ENCODE measurements at regions not wholly inside any gene's neighbourhood (a gene's known extent, or its start where the extent isn't known, plus 50 kb on each side); places are given as distances from the start of the nearest gene placed in this dataset.

DNA sequence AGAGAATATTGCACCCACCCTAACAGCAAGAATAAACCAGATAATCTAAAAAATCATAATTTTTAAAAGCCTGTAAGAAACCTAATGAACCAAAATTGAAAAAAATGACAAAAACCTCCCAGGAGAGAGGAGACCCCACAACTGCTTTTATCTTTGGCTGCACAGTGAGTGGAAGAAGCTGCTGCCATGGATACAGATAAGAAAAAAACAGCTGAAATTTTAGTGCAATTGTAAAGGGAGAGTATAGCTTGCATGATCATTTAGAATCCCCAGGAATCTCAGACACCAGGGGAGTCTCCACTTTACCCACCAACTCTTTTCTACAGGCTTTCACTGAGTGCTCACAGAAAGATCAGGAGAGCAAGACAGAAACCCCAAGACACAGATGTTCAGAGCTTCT, 338.1 kb upstream of the NCKAP5 start:
- no peak for DNase-seq
- Mint-ChIP-seq H3K9me3 (ENCODE audit: unreplicated experiment) (no peaks in the 10 kb centered on the region), H3K36me3 (ENCODE audit: unreplicated experiment) (peaks cover 5% of the 10 kb centered on the region), H3K4me1 (ENCODE audit: low read depth, unreplicated experiment) (no peaks in the 10 kb centered on the region), H3K27me3 (ENCODE audit: unreplicated experiment) (no peaks in the 10 kb centered on the region), H3K27ac (ENCODE audit: unreplicated experiment) (no peak overlapping the region), H3K4me3 (ENCODE audit: unreplicated experiment) (no peak overlapping the region)
- TF ChIP-seq, protein P1, sequence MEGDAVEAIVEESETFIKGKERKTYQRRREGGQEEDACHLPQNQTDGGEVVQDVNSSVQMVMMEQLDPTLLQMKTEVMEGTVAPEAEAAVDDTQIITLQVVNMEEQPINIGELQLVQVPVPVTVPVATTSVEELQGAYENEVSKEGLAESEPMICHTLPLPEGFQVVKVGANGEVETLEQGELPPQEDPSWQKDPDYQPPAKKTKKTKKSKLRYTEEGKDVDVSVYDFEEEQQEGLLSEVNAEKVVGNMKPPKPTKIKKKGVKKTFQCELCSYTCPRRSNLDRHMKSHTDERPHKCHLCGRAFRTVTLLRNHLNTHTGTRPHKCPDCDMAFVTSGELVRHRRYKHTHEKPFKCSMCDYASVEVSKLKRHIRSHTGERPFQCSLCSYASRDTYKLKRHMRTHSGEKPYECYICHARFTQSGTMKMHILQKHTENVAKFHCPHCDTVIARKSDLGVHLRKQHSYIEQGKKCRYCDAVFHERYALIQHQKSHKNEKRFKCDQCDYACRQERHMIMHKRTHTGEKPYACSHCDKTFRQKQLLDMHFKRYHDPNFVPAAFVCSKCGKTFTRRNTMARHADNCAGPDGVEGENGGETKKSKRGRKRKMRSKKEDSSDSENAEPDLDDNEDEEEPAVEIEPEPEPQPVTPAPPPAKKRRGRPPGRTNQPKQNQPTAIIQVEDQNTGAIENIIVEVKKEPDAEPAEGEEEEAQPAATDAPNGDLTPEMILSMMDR (IDR thresholded peaks at IDR 0.05; ENCODE audit: partially characterized antibody, unreplicated experiment): no peak

DNA sequence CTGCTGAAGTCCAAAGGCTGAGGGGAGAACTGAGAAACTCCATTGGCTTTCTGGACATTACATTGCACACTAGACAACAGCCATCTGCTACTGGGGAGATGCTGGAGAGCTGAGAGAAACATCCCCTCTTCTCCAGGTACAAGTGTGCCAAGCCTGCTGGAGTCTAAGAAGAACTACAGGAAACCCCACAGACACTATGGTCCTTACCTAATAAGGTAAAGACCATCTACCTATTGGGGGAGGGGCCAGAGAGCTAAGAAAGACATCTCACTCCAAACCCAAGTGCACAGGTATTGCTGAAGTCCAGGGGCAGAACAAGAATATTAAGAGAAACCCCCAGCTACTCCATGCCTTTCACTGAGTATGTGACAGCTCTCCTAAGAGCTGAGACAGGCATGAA, 338.7 kb upstream of the NCKAP5 start:
- no peaks in the 10 kb centered on the region for H3K27me3 Mint-ChIP-seq (ENCODE audit: unreplicated experiment)
- H3K9me3 Mint-ChIP-seq (ENCODE audit: unreplicated experiment): no peaks in the 10 kb centered on the region
- H3K4me1 Mint-ChIP-seq (ENCODE audit: low read depth, unreplicated experiment): no peaks in the 10 kb centered on the region
- peaks cover 5% of the 10 kb centered on the region for H3K36me3 Mint-ChIP-seq (ENCODE audit: unreplicated experiment)
- no peak overlapping the region for H3K4me3 Mint-ChIP-seq (ENCODE audit: unreplicated experiment)
- TF ChIP-seq, protein P1 (IDR thresholded peaks at IDR 0.05; ENCODE audit: partially characterized antibody, unreplicated experiment): no peak
- H3K27ac Mint-ChIP-seq (ENCODE audit: unreplicated experiment): no peak overlapping the region
- DNase-seq: no peak

DNA sequence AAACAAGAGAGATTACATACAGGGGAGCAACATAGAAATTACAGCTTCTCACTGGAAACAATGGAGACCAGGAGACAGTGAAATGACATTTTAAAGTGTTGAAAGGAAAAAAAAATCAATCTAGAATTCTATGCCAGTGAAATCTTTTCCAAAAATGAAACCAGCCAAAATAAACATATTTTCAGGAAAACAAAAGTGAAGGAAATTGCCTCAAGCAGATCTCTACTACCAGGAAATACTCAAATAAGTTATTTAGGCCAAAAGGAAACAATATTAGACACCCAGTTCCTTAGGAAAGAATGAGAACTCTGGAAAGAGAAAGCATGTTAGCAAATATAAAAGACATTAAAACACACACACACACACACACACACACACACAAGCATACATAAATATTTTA, 339.9 kb upstream of the NCKAP5 start:
- Mint-ChIP-seq H3K4me1 (ENCODE audit: low read depth, unreplicated experiment) (no peaks in the 10 kb centered on the region), H3K27ac (ENCODE audit: unreplicated experiment) (no peak overlapping the region), H3K27me3 (ENCODE audit: unreplicated experiment) (no peaks in the 10 kb centered on the region), H3K36me3 (ENCODE audit: unreplicated experiment) (peaks cover 5% of the 10 kb centered on the region), H3K9me3 (ENCODE audit: unreplicated experiment) (no peaks in the 10 kb centered on the region), H3K4me3 (ENCODE audit: unreplicated experiment) (no peak overlapping the region)
- TF ChIP-seq, protein P1 (IDR thresholded peaks at IDR 0.05; ENCODE audit: partially characterized antibody, unreplicated experiment): no peak
- DNase-seq: no peak

DNA sequence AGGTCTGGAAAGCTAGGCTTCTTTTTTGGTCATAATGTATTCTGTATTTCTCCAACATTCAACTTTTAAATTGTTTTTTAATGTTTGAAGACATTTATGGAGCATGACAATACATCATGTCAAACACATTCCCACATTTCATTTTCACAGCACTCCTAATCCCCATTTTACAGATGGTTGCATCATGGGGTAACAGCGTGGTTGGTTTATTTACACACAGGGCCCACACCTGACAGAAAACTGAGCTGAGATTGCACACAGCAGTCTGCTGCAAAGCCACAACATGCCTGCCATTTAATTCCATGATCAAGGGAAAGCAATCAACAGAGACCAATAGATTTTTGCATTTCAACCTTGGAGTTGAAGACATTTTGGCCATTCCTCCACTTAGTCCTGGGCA, 335.7 kb upstream of the MGAT5 start:
- Mint-ChIP-seq H3K4me3 (ENCODE audit: unreplicated experiment) (no peak overlapping the region), H3K9me3 (ENCODE audit: unreplicated experiment) (peaks cover 2% of the 10 kb centered on the region)

DNA sequence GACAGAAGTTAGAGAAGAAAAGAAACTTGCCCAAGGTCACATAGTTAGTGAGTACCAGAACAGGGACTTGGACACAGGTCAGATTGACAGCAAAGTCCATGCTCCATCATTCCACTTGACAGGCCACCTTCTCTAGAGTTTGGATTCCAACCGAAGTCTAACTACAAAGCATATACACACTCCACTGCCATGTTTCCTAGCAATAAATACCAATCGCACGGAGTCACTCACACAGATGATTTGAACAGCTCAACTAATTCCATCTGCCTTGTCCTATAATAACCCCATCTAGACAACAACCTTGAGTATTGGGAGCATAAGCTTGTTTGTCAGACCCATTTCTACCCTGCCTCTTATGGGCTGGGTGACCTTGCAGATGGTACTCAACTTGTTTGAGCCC, 334.6 kb upstream of the MGAT5 start:
- no peaks in the 10 kb centered on the region for H3K36me3 Mint-ChIP-seq (ENCODE audit: unreplicated experiment)
- TF ChIP-seq, protein P1 (IDR thresholded peaks at IDR 0.05; ENCODE audit: partially characterized antibody, unreplicated experiment): no peak
- H3K27ac Mint-ChIP-seq (ENCODE audit: unreplicated experiment): no peak overlapping the region
- no peak overlapping the region for H3K4me3 Mint-ChIP-seq (ENCODE audit: unreplicated experiment)
- no peaks in the 10 kb centered on the region for H3K27me3 Mint-ChIP-seq (ENCODE audit: unreplicated experiment)
- DNase-seq: no peak
- H3K4me1 Mint-ChIP-seq (ENCODE audit: low read depth, unreplicated experiment): no peaks in the 10 kb centered on the region
- H3K9me3 Mint-ChIP-seq (ENCODE audit: unreplicated experiment): peaks cover 2% of the 10 kb centered on the region

More for the DNA sequence above, 335.7 kb upstream of the MGAT5 start:
- Mint-ChIP-seq H3K27me3 (ENCODE audit: unreplicated experiment) (no peaks in the 10 kb centered on the region), H3K27ac (ENCODE audit: unreplicated experiment) (no peak overlapping the region), H3K4me1 (ENCODE audit: low read depth, unreplicated experiment) (no peaks in the 10 kb centered on the region), H3K36me3 (ENCODE audit: unreplicated experiment) (no peaks in the 10 kb centered on the region)
- TF ChIP-seq, protein P1 (IDR thresholded peaks at IDR 0.05; ENCODE audit: partially characterized antibody, unreplicated experiment): no peak
- no peak for DNase-seq

All from glutamatergic neuron (in vitro differentiated cells).